Right lobe of liver (tissue), 6 donors: ENCODE measurements at regions not wholly inside any gene's neighbourhood (a gene's known extent, or its start where the extent isn't known, plus 50 kb on each side); places are given as distances from the start of the nearest gene placed in this dataset.

ENCODE experiments used
- ATAC-seq, 4 donors: fragments of 200-7000 bp; cut with Tn5 transposase; one replicate each; pipeline ENCODE4 v1.9.1; 2020; ENCODE audit warnings: mild to moderate bottlenecking in 4 of 4, moderate library complexity in 4 of 4
- DNase-seq, 3 donors: peaks; one replicate each; pipeline ENCODE4 v3.0.0-alpha.2; 2020
- H3K27ac ChIP-seq, 3 donors: fragments of 200-600 bp; one replicate each; pipeline ENCODE4 v1.8.0; 2022
- H3K27me3 ChIP-seq, 2 donors: fragments of 200-600 bp; one replicate each; pipeline ENCODE4 v1.8.0; 2022
- H3K36me3 ChIP-seq, 4 donors: fragments of 200-600 bp; sonication (generic) in 1 of 4; one replicate each; pipeline versions ENCODE4 v1.5.1 to v1.8.0; 2017 to 2022; ENCODE audit warnings: control low read depth in 1 of 4
- H3K4me1 ChIP-seq, 4 donors: fragments of 200-600 bp; sonication (generic) in 1 of 4; one replicate each; pipeline versions ENCODE4 v1.5.1 to v1.8.0; 2017 to 2022; ENCODE audit warnings: control low read depth in 1 of 4
- H3K4me3 ChIP-seq, 3 donors: fragments of 200-600 bp; one replicate each; pipeline ENCODE4 v1.8.0; 2022
- H3K9me3 ChIP-seq, 4 donors: fragments of 200-600 bp; sonication (generic) in 1 of 4; one replicate each; pipeline versions ENCODE4 v1.5.1 to v1.8.0; 2017 to 2022; ENCODE audit warnings: control low read depth in 1 of 4
- CTCF ChIP-seq, 4 donors: fragments of 200-600 bp in 3 of 4; fragments of 450-650 bp in 1 of 4; IDR thresholded peaks; one replicate each; pipeline versions ENCODE4 v1.5.1 to v1.8.0; 2016 to 2022; ENCODE audit warnings: antibody characterized with exemption in 4 of 4, mild to moderate bottlenecking in 2 of 4
- POLR2A ChIP-seq: fragments of 450-650 bp; IDR thresholded peaks from one replicate; pipeline ENCODE4 v1.6.1; 2017; ENCODE audit warnings: antibody characterized with exemption, mild to moderate bottlenecking
- WGBS: methylation state at CpG from one replicate; pipeline ENCODE4 v1.1.6; 2018; ENCODE audit warnings: low coverage, low lambda C conversion rate; ENCODE audit not compliant: insufficient coverage; ENCODE audit errors: missing lambda C conversion rate; 5-methylcytosine and 5-hydroxymethylcytosine counted together
- intact Hi-C, 2 donors: fragments of 100-400 bp; cut with DNase I; formaldehyde crosslinking; loops; one replicate each; pipeline versions ENCODE4 v1.11.2 to v1.14.1; 2022
- donor health status: DM: no; HTN: yes; CAD: no.
- donor health status: DM: no; HTN: no; CAD: no.
- donor health status: DM: no; HTN: no; CAD: no.
- donor health status: DM: no; HTN: yes; CAD: no.
- donor health status: DM: no; HTN: yes; CAD: no.

DNA sequence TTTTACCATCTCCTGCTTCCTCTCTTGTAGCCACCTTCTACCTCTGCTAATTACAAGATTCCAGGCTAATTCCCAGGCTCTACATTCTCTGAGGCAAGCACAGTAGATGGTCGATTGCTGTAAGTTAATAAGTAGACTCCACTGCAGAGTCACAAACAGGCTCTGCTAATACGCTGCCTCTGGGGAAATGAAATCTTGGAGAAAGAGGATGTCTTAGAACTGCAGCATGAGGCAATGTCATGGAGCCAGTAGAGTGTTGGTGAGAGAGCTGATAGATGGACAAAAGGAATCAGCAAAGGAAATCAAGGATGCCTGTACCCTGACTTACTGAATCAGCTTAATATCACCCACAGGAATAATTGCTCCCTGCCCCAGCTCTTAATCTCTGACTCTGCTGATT is 1260.3 kb downstream of the XPNPEP1 start:
- intact Hi-C loops = no loop called here
- WGBS = 51% methylated on average over 2 of the region's 2 CpGs
- H3K27me3 ChIP-seq = no peaks in the 10 kb centered on the region
- DNase-seq (no peak), ATAC-seq (no peak)
- H3K27ac ChIP-seq = no peak overlapping the region
- H3K9me3 ChIP-seq = no peaks in the 10 kb centered on the region
- H3K4me3 ChIP-seq = no peak overlapping the region
- H3K4me1 ChIP-seq = no peaks in the 10 kb centered on the region
- TF ChIP-seq POLR2A (no peak), CTCF (IDR thresholded peaks at IDR 0.05) (no peak)
- H3K36me3 ChIP-seq = no peaks in the 10 kb centered on the region

- Histone ChIP-seq H3K9me3 (no peaks in the 10 kb centered on the region), H3K27me3 (no peaks in the 10 kb centered on the region), H3K36me3 (no peaks in the 10 kb centered on the region), H3K4me1 (no peaks in the 10 kb centered on the region), H3K4me3 (no peak overlapping the region), H3K27ac (no peak overlapping the region)
- DNase-seq (no peak), ATAC-seq (no peak)
- WGBS = 79% methylated on average over 4 of the region's 4 CpGs
- no peak for TF ChIP-seq CTCF (IDR thresholded peaks at IDR 0.05)
- no peak for TF ChIP-seq POLR2A
- intact Hi-C loops = no loop called here
Observed at GRCh38 chr10:108655057-108655456, 1268.3 kb downstream of the XPNPEP1 start.

GRCh38 chr10:108653531-108653930 is 1269.8 kb downstream of the XPNPEP1 start:
- ATAC-seq (no peak), DNase-seq (no peak)
- WGBS = 64% methylated on average over 6 of the region's 6 CpGs
- Histone ChIP-seq H3K4me3 (no peak overlapping the region), H3K36me3 (no peaks in the 10 kb centered on the region), H3K27me3 (no peaks in the 10 kb centered on the region), H3K9me3 (no peaks in the 10 kb centered on the region), H3K27ac (no peak overlapping the region), H3K4me1 (no peaks in the 10 kb centered on the region)
- intact Hi-C loops = no loop called here
- TF ChIP-seq POLR2A = no peak
- TF ChIP-seq CTCF (IDR thresholded peaks at IDR 0.05) = no peak

DNA sequence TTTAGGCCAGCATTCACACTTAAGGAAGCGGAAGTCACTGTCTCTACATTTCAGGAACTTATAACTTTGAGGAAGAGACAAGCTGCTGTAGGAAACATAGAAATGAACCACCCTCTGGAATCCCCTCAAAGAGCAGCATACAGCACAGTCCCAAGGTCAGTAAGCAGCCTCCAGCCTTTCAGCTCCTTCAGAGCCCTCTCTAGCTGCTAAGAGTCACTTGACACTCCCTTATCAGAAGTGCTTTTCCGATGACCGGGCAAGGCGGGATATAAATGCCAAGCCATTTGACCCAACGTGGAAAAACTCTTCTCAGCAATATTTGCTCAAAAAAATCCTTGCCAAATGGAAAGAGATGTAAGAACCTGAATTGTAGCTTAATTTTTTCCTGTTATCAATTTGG is 1284.3 kb downstream of the XPNPEP1 start:
- Histone ChIP-seq H3K27me3 (no peaks in the 10 kb centered on the region), H3K4me1 (no peaks in the 10 kb centered on the region), H3K9me3 (no peaks in the 10 kb centered on the region), H3K36me3 (no peaks in the 10 kb centered on the region), H3K4me3 (no peak overlapping the region), H3K27ac (no peak overlapping the region)
- intact Hi-C loops = no loop called here
- no peak for TF ChIP-seq POLR2A
- TF ChIP-seq CTCF (IDR thresholded peaks at IDR 0.05) = no peak
- 57% methylated on average over 5 of the region's 5 CpGs for WGBS
- DNase-seq (no peak), ATAC-seq (no peak)

GRCh38 chr10:108638225-108638624 is 1285.1 kb downstream of the XPNPEP1 start:
- TF ChIP-seq CTCF (IDR thresholded peaks at IDR 0.05) (no peak), POLR2A (no peak)
- WGBS = 69% methylated on average over 3 of the region's 3 CpGs
- H3K9me3 ChIP-seq = no peaks in the 10 kb centered on the region
- ATAC-seq = no peak
- intact Hi-C loops = no loop called here
- H3K27ac ChIP-seq = no peak overlapping the region
- H3K4me1 ChIP-seq = no peaks in the 10 kb centered on the region
- H3K27me3 ChIP-seq = no peaks in the 10 kb centered on the region
- no peak overlapping the region for H3K4me3 ChIP-seq
- no peak for DNase-seq
- no peaks in the 10 kb centered on the region for H3K36me3 ChIP-seq
